ENCODE measurements at regions not wholly inside any gene's neighbourhood (a gene's known extent, or its start where the extent isn't known, plus 50 kb on each side); places are given as distances from the start of the nearest gene placed in this dataset.

DNA sequence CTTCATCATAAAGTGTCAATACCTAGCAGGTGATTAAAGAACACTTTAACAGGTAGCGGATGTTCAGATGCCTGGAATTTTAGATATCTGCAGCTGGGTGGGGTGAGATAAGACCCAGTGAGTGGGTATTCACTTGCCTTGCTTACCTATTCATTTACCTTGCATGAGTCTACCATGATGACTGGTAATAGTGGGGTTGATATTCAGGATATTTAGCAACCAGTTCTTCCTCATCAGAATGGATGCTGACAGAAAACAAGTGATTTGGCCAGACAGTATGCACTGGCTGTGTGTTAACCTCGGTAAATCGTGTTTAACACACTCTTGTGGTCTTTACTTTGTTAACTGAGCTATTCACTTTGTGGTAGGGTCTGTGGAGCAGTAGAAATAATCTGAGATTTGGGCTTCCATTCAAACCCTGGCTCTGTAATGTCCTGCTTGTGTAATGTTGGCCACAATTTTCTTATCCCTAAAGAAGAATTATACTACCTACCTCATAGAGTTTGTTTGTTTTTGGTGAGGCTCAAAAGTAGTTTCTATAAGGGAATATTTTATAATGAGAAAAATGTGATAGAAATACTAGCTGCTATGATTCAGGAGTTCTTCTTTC lies 391.9 kb upstream of the TBL1XR1 start:
- Histone ChIP-seq H3K4me2 (ENCODE audit: low read length) (no peak overlapping the region), H3K9ac (ENCODE audit: low read length) (no peak overlapping the region), H3K4me3 (ENCODE audit: low read length) (no peak overlapping the region), H3K27me3 (ENCODE audit: insufficient read depth, low read depth, low read length) (no peaks in the 10 kb centered on the region), H2AFZ (ENCODE audit: low read depth, low read length) (no peak overlapping the region), H3K27ac (ENCODE audit: low read length) (no peak overlapping the region), H4K20me1 (ENCODE audit: insufficient read depth) (no peaks in the 10 kb centered on the region), H3K9me2 (ENCODE audit: insufficient read depth, low read length) (no peaks in the 10 kb centered on the region), H3K36me3 (ENCODE audit: insufficient read depth, low read length) (no peaks in the 10 kb centered on the region), H3F3A (ENCODE audit: insufficient read depth, low read length, poor library complexity, severe bottlenecking) (no peaks in the 10 kb centered on the region), H3K79me2 (replicated peaks; ENCODE audit: insufficient read depth, low read length) (no peaks in the 10 kb centered on the region), H3K9me3 (ENCODE audit: low read length) (no peaks in the 10 kb centered on the region)
- TF ChIP-seq EZH2 (IDR thresholded peaks at IDR 0.05; ENCODE audit: borderline replicate concordance, insufficient read depth, low read length, poor library complexity, severe bottlenecking), result no peak
- no peak for TF ChIP-seq POLR2AphosphoS5 (IDR thresholded peaks at IDR 0.05)
- no peak for TF ChIP-seq CTCF (IDR thresholded peaks at IDR 0.05; ENCODE audit: poor library complexity, severe bottlenecking)
- TF ChIP-seq SMC3 (conservative IDR thresholded peaks at IDR 0.05; ENCODE audit: poor library complexity), result no peak
- no peak for TF ChIP-seq TAF1 (IDR thresholded peaks at IDR 0.05; ENCODE audit: low read depth)
- TF ChIP-seq RAD21 (conservative IDR thresholded peaks at IDR 0.05), result no peak
- TF ChIP-seq, protein P1, sequence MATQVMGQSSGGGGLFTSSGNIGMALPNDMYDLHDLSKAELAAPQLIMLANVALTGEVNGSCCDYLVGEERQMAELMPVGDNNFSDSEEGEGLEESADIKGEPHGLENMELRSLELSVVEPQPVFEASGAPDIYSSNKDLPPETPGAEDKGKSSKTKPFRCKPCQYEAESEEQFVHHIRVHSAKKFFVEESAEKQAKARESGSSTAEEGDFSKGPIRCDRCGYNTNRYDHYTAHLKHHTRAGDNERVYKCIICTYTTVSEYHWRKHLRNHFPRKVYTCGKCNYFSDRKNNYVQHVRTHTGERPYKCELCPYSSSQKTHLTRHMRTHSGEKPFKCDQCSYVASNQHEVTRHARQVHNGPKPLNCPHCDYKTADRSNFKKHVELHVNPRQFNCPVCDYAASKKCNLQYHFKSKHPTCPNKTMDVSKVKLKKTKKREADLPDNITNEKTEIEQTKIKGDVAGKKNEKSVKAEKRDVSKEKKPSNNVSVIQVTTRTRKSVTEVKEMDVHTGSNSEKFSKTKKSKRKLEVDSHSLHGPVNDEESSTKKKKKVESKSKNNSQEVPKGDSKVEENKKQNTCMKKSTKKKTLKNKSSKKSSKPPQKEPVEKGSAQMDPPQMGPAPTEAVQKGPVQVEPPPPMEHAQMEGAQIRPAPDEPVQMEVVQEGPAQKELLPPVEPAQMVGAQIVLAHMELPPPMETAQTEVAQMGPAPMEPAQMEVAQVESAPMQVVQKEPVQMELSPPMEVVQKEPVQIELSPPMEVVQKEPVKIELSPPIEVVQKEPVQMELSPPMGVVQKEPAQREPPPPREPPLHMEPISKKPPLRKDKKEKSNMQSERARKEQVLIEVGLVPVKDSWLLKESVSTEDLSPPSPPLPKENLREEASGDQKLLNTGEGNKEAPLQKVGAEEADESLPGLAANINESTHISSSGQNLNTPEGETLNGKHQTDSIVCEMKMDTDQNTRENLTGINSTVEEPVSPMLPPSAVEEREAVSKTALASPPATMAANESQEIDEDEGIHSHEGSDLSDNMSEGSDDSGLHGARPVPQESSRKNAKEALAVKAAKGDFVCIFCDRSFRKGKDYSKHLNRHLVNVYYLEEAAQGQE (IDR thresholded peaks at IDR 0.05; ENCODE audit: borderline replicate concordance), result no peak
- TF ChIP-seq EP300 (conservative IDR thresholded peaks at IDR 0.05; ENCODE audit: poor library complexity, severe bottlenecking), result no peak
- no peak for TF ChIP-seq MXI1 (conservative IDR thresholded peaks at IDR 0.05; ENCODE audit: poor library complexity, severe bottlenecking)

DNA sequence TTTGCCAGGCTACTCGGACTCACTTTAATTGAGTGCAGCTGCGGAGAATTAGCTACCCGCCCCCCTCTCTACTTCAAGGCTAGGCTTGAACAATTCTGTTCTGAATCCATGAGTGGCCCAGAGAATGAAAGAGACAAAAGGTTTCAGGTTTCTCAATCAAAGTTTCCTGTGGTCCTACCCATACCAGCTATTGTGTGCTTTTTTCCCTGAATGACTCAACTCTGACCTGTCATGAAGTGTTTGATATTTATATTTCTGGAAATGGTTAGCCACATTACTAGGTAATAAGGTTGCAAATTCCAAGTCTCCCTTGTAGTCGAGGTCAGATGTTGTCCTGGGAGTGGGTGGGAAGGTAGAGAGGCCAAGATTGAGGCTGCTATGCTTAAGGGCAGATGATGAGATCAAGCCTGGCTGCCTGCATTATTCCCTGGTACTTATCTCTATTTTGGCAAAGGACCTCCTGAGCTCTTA lies 392.7 kb upstream of the TBL1XR1 start:
- no peak overlapping the region for H2AFZ ChIP-seq (ENCODE audit: low read depth, low read length)
- H3K27ac ChIP-seq (ENCODE audit: low read length), result no peak overlapping the region
- no peak for TF ChIP-seq SMC3 (conservative IDR thresholded peaks at IDR 0.05; ENCODE audit: poor library complexity)
- TF ChIP-seq RAD21 (conservative IDR thresholded peaks at IDR 0.05), result no peak
- TF ChIP-seq POLR2AphosphoS5 (IDR thresholded peaks at IDR 0.05), result no peak
- no peak for TF ChIP-seq EZH2 (IDR thresholded peaks at IDR 0.05; ENCODE audit: borderline replicate concordance, insufficient read depth, low read length, poor library complexity, severe bottlenecking)
- TF ChIP-seq CTCF (IDR thresholded peaks at IDR 0.05; ENCODE audit: poor library complexity, severe bottlenecking), result no peak
- no peak for TF ChIP-seq EP300 (conservative IDR thresholded peaks at IDR 0.05; ENCODE audit: poor library complexity, severe bottlenecking)
- TF ChIP-seq TAF1 (IDR thresholded peaks at IDR 0.05; ENCODE audit: low read depth), result no peak
- TF ChIP-seq, protein P1 (IDR thresholded peaks at IDR 0.05; ENCODE audit: borderline replicate concordance), result no peak
- no peak for TF ChIP-seq MXI1 (conservative IDR thresholded peaks at IDR 0.05; ENCODE audit: poor library complexity, severe bottlenecking)
- no peak overlapping the region for H3K9ac ChIP-seq (ENCODE audit: low read length)
- no peaks in the 10 kb centered on the region for H3K36me3 ChIP-seq (ENCODE audit: insufficient read depth, low read length)
- H3K27me3 ChIP-seq (ENCODE audit: insufficient read depth, low read depth, low read length), result no peaks in the 10 kb centered on the region
- H3K9me3 ChIP-seq (ENCODE audit: low read length), result no peaks in the 10 kb centered on the region
- no peaks in the 10 kb centered on the region for H3K9me2 ChIP-seq (ENCODE audit: insufficient read depth, low read length)
- H3F3A ChIP-seq (ENCODE audit: insufficient read depth, low read length, poor library complexity, severe bottlenecking), result no peaks in the 10 kb centered on the region
- no peak overlapping the region for H3K4me2 ChIP-seq (ENCODE audit: low read length)
- H3K4me3 ChIP-seq (ENCODE audit: low read length), result no peak overlapping the region
- H4K20me1 ChIP-seq (ENCODE audit: insufficient read depth), result no peaks in the 10 kb centered on the region
- no peaks in the 10 kb centered on the region for H3K79me2 ChIP-seq (replicated peaks; ENCODE audit: insufficient read depth, low read length)

Data from neural cell (in vitro differentiated cells).